BLaER1 (cell line): ENCODE measurements at regions not wholly inside any gene's neighbourhood (a gene's known extent, or its start where the extent isn't known, plus 50 kb on each side); places are given as distances from the start of the nearest gene placed in this dataset.
"Not testable (repeated sequence)": the region's sequence is repeated elsewhere in the genome, so short reads cannot be mapped to it uniquely, and the experiment has no call there.

Experiments
- H3K27ac ChIP-seq: shearing (Covaris generic); formaldehyde crosslinking; 2 replicates; pipeline ENCODE4 v1.8.1; 2022
- H3K27me3 ChIP-seq: shearing (Covaris generic); formaldehyde crosslinking; 2 replicates; pipeline ENCODE4 v1.8.1; 2022
- H3K36me3 ChIP-seq: shearing (Covaris generic); formaldehyde crosslinking; 2 replicates; pipeline ENCODE4 v1.8.1; 2022
- H3K4me1 ChIP-seq: shearing (Covaris generic); formaldehyde crosslinking; 2 replicates; pipeline ENCODE4 v1.8.1; 2022
- H3K4me2 ChIP-seq: shearing (Covaris generic); formaldehyde crosslinking; 2 replicates; pipeline ENCODE4 v1.8.1; 2022
- H3K4me3 ChIP-seq: shearing (Covaris generic); formaldehyde crosslinking; 2 replicates; pipeline ENCODE4 v1.8.1; 2022
- H3K9ac ChIP-seq: shearing (Covaris generic); formaldehyde crosslinking; 2 replicates; pipeline ENCODE4 v1.8.1; 2022
- H3K9me3 ChIP-seq: shearing (Covaris generic); formaldehyde crosslinking; 2 replicates; pipeline ENCODE4 v1.8.1; 2022
- H4K20me1 ChIP-seq: shearing (Covaris generic); formaldehyde crosslinking; 2 replicates; pipeline ENCODE4 v1.8.1; 2022
- Cebpa-rat ChIP-seq: shearing (Covaris generic); IDR thresholded peaks from 2 replicates; pipeline ENCODE4 v1.8.1; 2022

GRCh38 chr6:151682922-151683321 is 124.6 kb upstream of the ESR1 start:
- Histone ChIP-seq H3K27me3 (no peaks in the 10 kb centered on the region), H3K4me1 (peaks cover 23% of the 10 kb centered on the region), H3K36me3 (no peaks in the 10 kb centered on the region), H3K9ac (no peak overlapping the region), H4K20me1 (no peaks in the 10 kb centered on the region), H3K27ac (no peak overlapping the region), H3K4me2 (no peak overlapping the region), H3K9me3 (no peaks in the 10 kb centered on the region), H3K4me3 (no peak overlapping the region)
- TF ChIP-seq Cebpa-rat: no peak

DNA sequence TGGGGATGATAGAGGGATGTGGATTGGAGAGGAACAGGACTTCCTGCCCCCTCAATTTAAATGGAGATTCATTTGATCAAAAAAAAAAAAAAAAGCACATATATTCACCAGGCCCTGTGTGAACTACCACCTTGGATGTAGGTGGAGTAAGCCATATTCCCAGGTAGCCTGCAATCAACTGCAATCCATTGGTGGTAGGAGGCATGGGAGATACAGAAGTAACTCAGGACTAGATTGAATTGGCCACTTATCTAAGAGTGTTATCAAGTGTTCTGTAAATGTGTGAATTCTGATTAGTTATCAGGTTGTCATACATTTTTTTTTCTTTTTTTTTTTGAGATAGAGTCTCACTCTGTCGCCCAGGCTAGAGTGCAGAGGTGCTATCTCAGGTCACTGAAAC is 124.1 kb upstream of the ESR1 start:
- H3K4me3 ChIP-seq: no peak overlapping the region
- no peaks in the 10 kb centered on the region for H3K9me3 ChIP-seq
- H3K27ac ChIP-seq: no peak overlapping the region
- TF ChIP-seq Cebpa-rat: no peak
- no peaks in the 10 kb centered on the region for H4K20me1 ChIP-seq
- H3K4me2 ChIP-seq: no peak overlapping the region
- H3K4me1 ChIP-seq: peaks cover 23% of the 10 kb centered on the region
- no peaks in the 10 kb centered on the region for H3K36me3 ChIP-seq
- no peak overlapping the region for H3K9ac ChIP-seq
- H3K27me3 ChIP-seq: no peaks in the 10 kb centered on the region

- no peak overlapping the region for H3K27ac ChIP-seq
- H3K9ac ChIP-seq: no peak overlapping the region
These were observed 117.8 kb upstream of the ESR1 start for GRCh38 chr6:151689499-151690201.

DNA sequence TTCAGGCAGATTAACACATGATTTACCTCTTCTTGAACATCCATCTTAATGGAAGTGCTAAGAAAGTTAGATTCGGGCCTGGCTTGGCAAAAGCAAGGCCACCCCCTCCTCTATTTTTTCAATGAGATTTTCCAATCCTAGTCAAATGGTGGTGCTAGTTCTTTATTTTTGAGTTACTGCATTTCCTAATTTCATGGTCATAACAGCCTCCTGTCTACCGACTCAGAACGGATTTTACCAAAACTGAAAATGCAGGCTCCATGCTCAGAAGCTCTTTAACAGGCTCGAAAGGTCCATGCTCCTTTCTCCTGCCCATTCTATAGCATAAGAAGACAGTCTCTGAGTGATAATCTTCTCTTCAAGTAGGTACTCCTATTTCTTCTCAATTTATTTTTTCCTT is 117.2 kb upstream of the ESR1 start:
- Histone ChIP-seq H3K36me3 (no peaks in the 10 kb centered on the region), H3K27ac (no peak overlapping the region), H3K27me3 (no peaks in the 10 kb centered on the region), H3K9ac (no peak overlapping the region), H3K4me2 (peak overlapping the region; percentile 18; the same call in 1 of the 2 replicates), H4K20me1 (no peaks in the 10 kb centered on the region), H3K9me3 (no peaks in the 10 kb centered on the region), H3K4me1 (no peaks in the 10 kb centered on the region), H3K4me3 (no peak overlapping the region)
- no peak for TF ChIP-seq Cebpa-rat

More at GRCh38 chr6:151689499-151690201, 117.8 kb upstream of the ESR1 start:
- Histone ChIP-seq H3K36me3 (no peaks in the 10 kb centered on the region), H3K27me3 (no peaks in the 10 kb centered on the region), H4K20me1 (no peaks in the 10 kb centered on the region), H3K9me3 (no peaks in the 10 kb centered on the region), H3K4me3 (no peak overlapping the region), H3K4me2 (no peak overlapping the region), H3K4me1 (no peaks in the 10 kb centered on the region)
- TF ChIP-seq Cebpa-rat: no peak

DNA sequence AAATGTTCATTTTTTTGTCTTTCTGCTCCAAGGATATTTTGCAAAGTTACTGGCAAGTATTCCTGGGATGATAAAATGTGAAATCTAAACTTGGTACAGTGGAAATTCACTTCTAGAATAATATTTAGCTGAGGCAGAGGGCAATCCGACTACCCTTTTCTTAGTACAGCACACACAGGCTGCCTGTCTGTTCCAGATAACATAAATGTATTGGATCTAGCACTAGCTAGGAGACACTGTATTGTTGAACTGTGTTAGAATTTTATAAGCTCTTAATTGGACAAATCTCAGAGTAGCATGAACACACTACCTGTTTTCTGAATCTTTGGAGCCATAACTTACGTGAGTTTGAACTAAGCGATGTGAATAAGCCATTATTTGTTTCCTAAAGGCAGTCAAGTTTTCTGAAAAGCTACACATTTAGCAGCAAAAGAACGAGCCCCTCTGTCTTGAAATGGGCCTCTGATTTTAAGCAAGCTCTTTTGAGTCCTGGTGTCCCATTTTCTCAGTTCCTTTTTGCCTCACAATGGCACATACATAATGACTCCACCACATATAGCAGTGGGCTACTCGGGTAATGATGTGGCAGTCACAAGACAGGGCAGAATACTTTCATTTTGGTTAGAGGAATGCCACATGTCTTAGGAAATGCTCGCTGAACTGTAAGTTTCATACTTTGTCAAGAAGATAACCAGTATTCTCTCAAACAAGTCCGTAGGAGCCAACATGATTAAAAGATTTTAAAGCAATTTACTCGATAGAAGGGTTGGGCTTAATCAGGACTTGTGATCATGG is 116.5 kb upstream of the ESR1 start:
- Histone ChIP-seq H3K4me2 (peak overlapping the region; percentile 18), H3K9ac (no peak overlapping the region; the same call in 1 of the 2 replicates), H3K4me3 (no peak overlapping the region), H3K27ac (no peak overlapping the region), H3K27me3 (no peaks in the 10 kb centered on the region), H3K4me1 (no peaks in the 10 kb centered on the region), H4K20me1 (no peaks in the 10 kb centered on the region), H3K36me3 (no peaks in the 10 kb centered on the region), H3K9me3 (no peaks in the 10 kb centered on the region)
- no peak for TF ChIP-seq Cebpa-rat

DNA sequence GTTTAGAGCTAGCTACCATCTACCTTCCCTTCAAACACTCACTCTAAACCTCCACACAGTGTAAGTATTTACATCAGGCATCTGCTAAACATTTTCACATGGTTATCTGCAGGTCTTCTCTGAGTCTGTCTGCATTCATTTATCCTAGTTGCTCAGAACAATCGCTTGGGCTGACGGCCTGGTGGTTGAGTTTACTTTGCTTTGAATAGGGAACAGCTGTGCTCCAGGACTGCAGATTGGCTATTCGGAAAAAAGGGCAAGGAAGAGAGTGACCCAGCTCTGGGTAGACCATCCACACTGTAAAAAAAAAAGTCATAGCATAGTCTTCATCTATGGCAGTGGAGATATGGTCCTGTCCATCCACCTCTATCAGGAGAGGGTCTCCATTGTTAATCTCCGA is 115.3 kb upstream of the ESR1 start:
- H3K4me3 ChIP-seq: no peak overlapping the region
- H3K9me3 ChIP-seq: no peaks in the 10 kb centered on the region
- H3K9ac ChIP-seq: no peak overlapping the region
- no peaks in the 10 kb centered on the region for H3K36me3 ChIP-seq
- no peaks in the 10 kb centered on the region for H3K27me3 ChIP-seq
- no peaks in the 10 kb centered on the region for H4K20me1 ChIP-seq
- H3K27ac ChIP-seq: no peak overlapping the region
- H3K4me1 ChIP-seq: no peaks in the 10 kb centered on the region
- no peak overlapping the region for H3K4me2 ChIP-seq
- no peak for TF ChIP-seq Cebpa-rat

DNA sequence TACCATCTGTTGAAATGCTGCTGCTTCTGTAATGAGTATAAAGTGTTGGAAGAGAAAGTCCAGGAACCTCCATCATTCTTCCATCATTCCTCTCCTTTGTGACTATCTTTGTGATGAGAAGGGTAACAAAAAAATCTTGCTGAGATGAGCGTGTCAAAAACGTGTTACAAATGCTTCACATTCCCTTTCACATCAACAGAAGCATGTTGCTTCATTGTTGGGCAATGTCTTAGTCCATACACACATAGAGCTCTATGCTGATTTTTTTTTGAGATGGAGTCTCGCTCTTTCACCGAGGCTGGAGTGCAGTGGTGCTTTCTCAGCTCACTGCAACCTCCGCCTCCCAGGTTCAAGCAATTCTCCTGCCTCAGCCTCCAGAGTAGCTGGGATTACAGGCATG is 114.1 kb upstream of the ESR1 start:
- no peak overlapping the region for H3K27ac ChIP-seq
- H3K4me2 ChIP-seq: no peak overlapping the region
- H3K27me3 ChIP-seq: no peaks in the 10 kb centered on the region
- H3K9ac ChIP-seq: no peak overlapping the region
- H3K36me3 ChIP-seq: no peaks in the 10 kb centered on the region
- no peak overlapping the region for H3K4me3 ChIP-seq
- TF ChIP-seq Cebpa-rat: no peak
- no peaks in the 10 kb centered on the region for H3K4me1 ChIP-seq
- no peaks in the 10 kb centered on the region for H3K9me3 ChIP-seq
- H4K20me1 ChIP-seq: no peaks in the 10 kb centered on the region

DNA sequence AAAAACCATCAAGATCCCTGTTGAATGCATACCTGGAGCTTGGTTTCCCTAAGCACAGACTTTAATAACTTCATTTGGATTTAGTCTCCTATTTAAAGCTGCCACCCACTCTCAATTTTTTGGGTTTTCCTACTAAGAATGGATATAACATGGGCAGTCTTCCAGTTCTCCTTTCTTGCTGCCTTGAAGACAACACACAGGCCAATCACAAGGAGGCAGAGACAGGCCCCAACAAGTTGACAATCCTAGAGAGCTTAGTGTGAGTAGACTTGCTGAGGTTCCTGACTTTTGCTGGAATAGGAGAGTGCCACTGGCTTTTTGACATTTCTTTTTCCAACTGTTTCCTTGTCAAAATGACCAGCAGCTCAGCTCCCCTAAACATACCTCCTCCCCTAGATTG is 112.3 kb upstream of the ESR1 start:
- Histone ChIP-seq H4K20me1 (no peaks in the 10 kb centered on the region), H3K27ac (no peak overlapping the region), H3K4me3 (no peak overlapping the region), H3K36me3 (no peaks in the 10 kb centered on the region), H3K9ac (no peak overlapping the region), H3K4me1 (no peaks in the 10 kb centered on the region), H3K9me3 (no peaks in the 10 kb centered on the region), H3K27me3 (no peaks in the 10 kb centered on the region), H3K4me2 (no peak overlapping the region)
- TF ChIP-seq Cebpa-rat: no peak

GRCh38 chr6:151696302-151696701 is 111.2 kb upstream of the ESR1 start:
- H3K36me3 ChIP-seq, H4K20me1 ChIP-seq, H3K4me2 ChIP-seq, H3K9ac ChIP-seq, H3K27me3 ChIP-seq, H3K27ac ChIP-seq, H3K4me3 ChIP-seq, H3K4me1 ChIP-seq, H3K9me3 ChIP-seq: not testable (repeated sequence)

DNA sequence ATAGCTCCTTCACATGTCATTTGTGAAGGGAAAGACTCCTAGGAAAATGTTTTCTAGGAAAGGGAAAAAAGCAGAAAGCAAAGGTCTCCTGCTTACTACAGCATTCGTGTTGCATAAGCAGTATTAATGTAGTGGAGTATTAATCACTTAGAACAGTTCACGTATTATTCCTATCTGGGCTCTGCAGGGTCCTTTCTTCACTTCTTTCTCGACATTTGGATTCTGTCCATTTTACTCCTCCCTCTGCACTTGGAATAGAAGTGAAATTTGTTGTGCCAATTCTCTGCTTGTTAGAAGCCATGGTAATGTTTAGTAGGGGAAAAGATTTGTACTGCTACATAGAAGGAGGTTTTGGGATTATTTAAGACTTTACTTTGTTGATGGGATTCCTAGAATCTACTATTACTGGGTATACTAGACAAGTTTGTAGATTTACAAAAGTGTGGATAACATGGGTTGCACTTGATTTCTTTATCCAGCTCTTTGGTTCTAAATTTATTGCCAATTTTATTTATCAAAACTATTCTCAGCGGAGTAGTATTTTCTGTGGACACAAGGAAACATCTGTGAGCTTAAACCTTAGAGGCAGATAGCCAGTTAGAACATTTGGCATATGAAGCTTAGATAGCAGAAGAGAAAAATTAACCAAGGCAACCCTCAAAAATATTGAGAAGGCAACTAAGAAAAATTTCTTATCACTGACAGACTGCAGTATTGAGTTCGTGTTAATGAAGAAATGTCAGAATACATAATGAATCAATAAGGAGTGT is 108.4 kb upstream of the ESR1 start:
- no peak for TF ChIP-seq Cebpa-rat
- H3K27ac ChIP-seq: no peak overlapping the region
- no peaks in the 10 kb centered on the region for H3K4me1 ChIP-seq

More for the DNA sequence above, 108.4 kb upstream of the ESR1 start:
- Histone ChIP-seq H3K4me3 (no peak overlapping the region), H3K9me3 (no peaks in the 10 kb centered on the region), H4K20me1 (no peaks in the 10 kb centered on the region), H3K27me3 (no peaks in the 10 kb centered on the region), H3K9ac (no peak overlapping the region), H3K36me3 (no peaks in the 10 kb centered on the region), H3K4me2 (no peak overlapping the region)
